RWPE2 (cell line): ENCODE measurements at regions not wholly inside any gene's neighbourhood (a gene's known extent, or its start where the extent isn't known, plus 50 kb on each side); places are given as distances from the start of the nearest gene placed in this dataset.

Source experiments
- ATAC-seq: fragments of 200-7000 bp; cut with Tn5 transposase; 3 replicates; pipeline ENCODE4 v1.9.1; 2021; ENCODE audit warnings: low read depth
- DNase-seq: peaks from one replicate; pipeline ENCODE4 v3.0.0-alpha.2; 2020; ENCODE audit warnings: low spot score
- H3K27ac ChIP-seq: fragments of 450-650 bp; 2 replicates; pipeline ENCODE4 v1.5.1; 2017; ENCODE audit warnings: mild to moderate bottlenecking; ENCODE audit not compliant: poor library complexity, severe bottlenecking
- H3K27me3 ChIP-seq: fragments of 250-450 bp; sonication (Bioruptor Pico); 2 replicates; pipeline ENCODE4 v1.5.1; 2021; ENCODE audit warnings: mild to moderate bottlenecking, moderate library complexity; ENCODE audit not compliant: insufficient read depth, poor library complexity, severe bottlenecking
- H3K36me3 ChIP-seq: fragments of 250-450 bp; sonication (Bioruptor Pico); 2 replicates; pipeline ENCODE4 v1.5.1; 2020; ENCODE audit warnings: low read depth, mild to moderate bottlenecking, moderate library complexity
- H3K4me1 ChIP-seq: fragments of 250-450 bp; sonication (Bioruptor Pico); 2 replicates; pipeline ENCODE4 v1.5.1; 2021; ENCODE audit warnings: mild to moderate bottlenecking, moderate library complexity; ENCODE audit not compliant: insufficient read depth, poor library complexity, severe bottlenecking
- H3K4me3 ChIP-seq: fragments of 250-450 bp; sonication (Bioruptor Pico); 2 replicates; pipeline ENCODE4 v1.5.1; 2021; ENCODE audit warnings: mild to moderate bottlenecking, moderate library complexity; ENCODE audit not compliant: severe bottlenecking
- H3K9me3 ChIP-seq: fragments of 250-450 bp; sonication (Bioruptor Pico); 2 replicates; pipeline ENCODE4 v1.5.1; 2021; ENCODE audit warnings: mild to moderate bottlenecking, moderate library complexity; ENCODE audit not compliant: severe bottlenecking
- TF ChIP-seq, protein P1 (sequence below): fragments of 450-650 bp; IDR thresholded peaks from one replicate; pipeline ENCODE4 v1.5.1; 2017; ENCODE audit warnings: mild to moderate bottlenecking, moderate library complexity; ENCODE audit not compliant: poor library complexity, severe bottlenecking

GRCh38 chr16:59878999-59879398, 1144.9 kb upstream of the GOT2 start:
- ATAC-seq = 0 out of 3 replicates have a peak, but pooled peaks have one; percentile 8
- peaks cover 27% of the 10 kb centered on the region for H3K4me1 ChIP-seq
- H3K9me3 ChIP-seq = no peaks in the 10 kb centered on the region
- no peak for DNase-seq
- TF ChIP-seq, protein P1, sequence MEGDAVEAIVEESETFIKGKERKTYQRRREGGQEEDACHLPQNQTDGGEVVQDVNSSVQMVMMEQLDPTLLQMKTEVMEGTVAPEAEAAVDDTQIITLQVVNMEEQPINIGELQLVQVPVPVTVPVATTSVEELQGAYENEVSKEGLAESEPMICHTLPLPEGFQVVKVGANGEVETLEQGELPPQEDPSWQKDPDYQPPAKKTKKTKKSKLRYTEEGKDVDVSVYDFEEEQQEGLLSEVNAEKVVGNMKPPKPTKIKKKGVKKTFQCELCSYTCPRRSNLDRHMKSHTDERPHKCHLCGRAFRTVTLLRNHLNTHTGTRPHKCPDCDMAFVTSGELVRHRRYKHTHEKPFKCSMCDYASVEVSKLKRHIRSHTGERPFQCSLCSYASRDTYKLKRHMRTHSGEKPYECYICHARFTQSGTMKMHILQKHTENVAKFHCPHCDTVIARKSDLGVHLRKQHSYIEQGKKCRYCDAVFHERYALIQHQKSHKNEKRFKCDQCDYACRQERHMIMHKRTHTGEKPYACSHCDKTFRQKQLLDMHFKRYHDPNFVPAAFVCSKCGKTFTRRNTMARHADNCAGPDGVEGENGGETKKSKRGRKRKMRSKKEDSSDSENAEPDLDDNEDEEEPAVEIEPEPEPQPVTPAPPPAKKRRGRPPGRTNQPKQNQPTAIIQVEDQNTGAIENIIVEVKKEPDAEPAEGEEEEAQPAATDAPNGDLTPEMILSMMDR = no peak
- H3K27me3 ChIP-seq = no peaks in the 10 kb centered on the region
- peak overlapping the region; percentile 10 for H3K27ac ChIP-seq
- no peak overlapping the region for H3K4me3 ChIP-seq
- no peaks in the 10 kb centered on the region for H3K36me3 ChIP-seq

DNA sequence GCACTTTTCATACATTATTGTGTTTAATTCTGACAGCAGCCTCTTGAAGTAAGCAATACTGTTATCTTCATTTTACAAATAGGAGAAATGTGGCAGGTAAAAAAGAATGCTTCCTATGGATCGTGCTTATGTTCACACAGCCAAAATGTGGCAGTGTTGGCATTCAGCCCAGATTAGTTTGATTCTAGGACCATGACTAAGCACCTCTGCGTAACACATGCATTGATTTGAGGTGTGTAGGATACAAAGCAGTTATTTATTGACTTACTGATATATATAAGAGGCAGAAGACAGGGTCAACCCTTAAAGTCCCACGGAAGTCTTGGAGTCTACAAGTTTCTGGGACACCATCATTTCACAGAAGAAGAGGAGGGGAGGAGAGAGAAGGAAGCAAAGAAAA, 1144.4 kb upstream of the GOT2 start:
- no peaks in the 10 kb centered on the region for H3K9me3 ChIP-seq
- H3K27me3 ChIP-seq = no peaks in the 10 kb centered on the region
- H3K36me3 ChIP-seq = no peaks in the 10 kb centered on the region
- peaks cover 27% of the 10 kb centered on the region for H3K4me1 ChIP-seq
- no peak overlapping the region for H3K4me3 ChIP-seq
- peak overlapping the region; percentile 10 for H3K27ac ChIP-seq
- peak; percentile 97 for ATAC-seq
- TF ChIP-seq, protein P1 = peak; percentile 34
- DNase-seq = peak; percentile 82

- no peaks in the 10 kb centered on the region for H3K27me3 ChIP-seq
- no peaks in the 10 kb centered on the region for H3K9me3 ChIP-seq
- H3K27ac ChIP-seq = no peak overlapping the region
- H3K36me3 ChIP-seq = no peaks in the 10 kb centered on the region
- DNase-seq (no peak), ATAC-seq (no peak)
- no peaks in the 10 kb centered on the region for H3K4me1 ChIP-seq
- H3K4me3 ChIP-seq = no peak overlapping the region
- TF ChIP-seq, protein P1 = no peak
Observed at GRCh38 chr16:59864981-59865666, 1131.0 kb upstream of the GOT2 start.

GRCh38 chr16:59859676-59860402, 1125.7 kb upstream of the GOT2 start:
- TF ChIP-seq, protein P1 = no peak
- Histone ChIP-seq H3K4me3 (no peak overlapping the region), H3K9me3 (no peaks in the 10 kb centered on the region), H3K36me3 (no peaks in the 10 kb centered on the region), H3K4me1 (no peaks in the 10 kb centered on the region), H3K27me3 (no peaks in the 10 kb centered on the region), H3K27ac (no peak overlapping the region)
- ATAC-seq (no peak), DNase-seq (no peak)
